WTC11 (cell line): ENCODE measurements at regions not wholly inside any gene's neighbourhood (a gene's known extent, or its start where the extent isn't known, plus 50 kb on each side); places are given as distances from the start of the nearest gene placed in this dataset.

Experiments
- KAT7 ChIP-seq: sonication (generic); formaldehyde crosslinking; IDR thresholded peaks from 2 replicates; pipeline ENCODE4 v1.8.1; 2023; ENCODE audit warnings: missing genetic modification reagents, mild to moderate bottlenecking, borderline replicate concordance
- NFE2L1 ChIP-seq: sonication (generic); formaldehyde crosslinking; IDR thresholded peaks from 2 replicates; pipeline ENCODE4 v1.8.1; 2023; ENCODE audit warnings: missing genetic modification reagents
- SMAD4 ChIP-seq: sonication (generic); formaldehyde crosslinking; IDR thresholded peaks from 2 replicates; pipeline ENCODE4 v1.8.0; 2022; ENCODE audit warnings: mild to moderate bottlenecking, missing genetic modification reagents
- TCF7 ChIP-seq: sonication (generic); formaldehyde crosslinking; IDR thresholded peaks from 2 replicates; pipeline ENCODE4 v1.8.0; 2022; ENCODE audit warnings: mild to moderate bottlenecking, low read depth, missing genetic modification reagents, moderate library complexity
- ZNF121 ChIP-seq: sonication (generic); formaldehyde crosslinking; IDR thresholded peaks from 2 replicates; pipeline ENCODE4 v1.8.0; 2023; ENCODE audit warnings: missing genetic modification reagents
- ZNF317 ChIP-seq: sonication (generic); formaldehyde crosslinking; IDR thresholded peaks from 2 replicates; pipeline ENCODE4 v1.8.1; 2023; ENCODE audit warnings: low read depth, mild to moderate bottlenecking, moderate library complexity, missing genetic modification reagents, borderline replicate concordance
- ZNF423 ChIP-seq: fragments of 250-450 bp; sonication (Bioruptor Pico); IDR thresholded peaks from 2 replicates; pipeline ENCODE4 v2.1.2; 2022; ENCODE audit warnings: mild to moderate bottlenecking, moderate library complexity
- TF ChIP-seq, protein P1 (sequence below): sonication (generic); formaldehyde crosslinking; IDR thresholded peaks from 2 replicates; pipeline ENCODE4 v1.8.1; 2022; ENCODE audit warnings: missing genetic modification reagents, borderline replicate concordance
- TF ChIP-seq, protein P2 (sequence below): sonication (generic); formaldehyde crosslinking; IDR thresholded peaks from 2 replicates; pipeline ENCODE4 v1.8.0; 2022; ENCODE audit warnings: mild to moderate bottlenecking, missing genetic modification reagents
- TF ChIP-seq, protein P3 (sequence below): fragments of 200-600 bp; IDR thresholded peaks from 2 replicates; pipeline ENCODE4 v1.8.0; 2022; ENCODE audit warnings: antibody characterized with exemption
- TF ChIP-seq, protein P4 (sequence below): sonication (generic); formaldehyde crosslinking; IDR thresholded peaks from 2 replicates; pipeline ENCODE4 v1.8.0; 2022; ENCODE audit warnings: mild to moderate bottlenecking, missing genetic modification reagents

DNA sequence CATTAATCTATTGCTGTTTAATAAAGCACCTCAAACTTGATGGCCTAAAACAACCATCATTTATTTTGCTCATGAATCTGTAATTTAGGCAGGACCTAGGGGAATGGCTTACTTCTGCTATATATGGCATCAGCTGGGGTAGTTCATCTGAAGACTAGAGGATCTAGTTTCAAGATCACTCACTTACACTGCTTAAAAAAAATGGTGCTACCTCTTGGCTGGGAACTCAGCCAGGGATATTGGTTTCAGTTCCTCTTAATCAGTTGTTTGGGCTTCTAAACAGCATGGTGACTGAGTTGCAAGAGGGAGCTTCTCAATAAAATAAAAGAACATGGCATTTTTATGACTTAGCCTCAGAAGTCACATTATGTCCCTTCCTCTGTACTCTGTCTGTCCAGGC, 142.0 kb downstream of the FAM114A2 start:
- TF ChIP-seq, protein P1, sequence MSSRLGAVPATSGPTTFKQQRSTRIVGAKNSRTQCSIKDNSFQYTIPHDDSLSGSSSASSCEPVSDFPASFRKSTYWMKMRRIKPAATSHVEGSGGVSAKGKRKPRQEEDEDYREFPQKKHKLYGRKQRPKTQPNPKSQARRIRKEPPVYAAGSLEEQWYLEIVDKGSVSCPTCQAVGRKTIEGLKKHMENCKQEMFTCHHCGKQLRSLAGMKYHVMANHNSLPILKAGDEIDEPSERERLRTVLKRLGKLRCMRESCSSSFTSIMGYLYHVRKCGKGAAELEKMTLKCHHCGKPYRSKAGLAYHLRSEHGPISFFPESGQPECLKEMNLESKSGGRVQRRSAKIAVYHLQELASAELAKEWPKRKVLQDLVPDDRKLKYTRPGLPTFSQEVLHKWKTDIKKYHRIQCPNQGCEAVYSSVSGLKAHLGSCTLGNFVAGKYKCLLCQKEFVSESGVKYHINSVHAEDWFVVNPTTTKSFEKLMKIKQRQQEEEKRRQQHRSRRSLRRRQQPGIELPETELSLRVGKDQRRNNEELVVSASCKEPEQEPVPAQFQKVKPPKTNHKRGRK (CRISPR knock-in tag), result no peak
- TF ChIP-seq, protein P2, sequence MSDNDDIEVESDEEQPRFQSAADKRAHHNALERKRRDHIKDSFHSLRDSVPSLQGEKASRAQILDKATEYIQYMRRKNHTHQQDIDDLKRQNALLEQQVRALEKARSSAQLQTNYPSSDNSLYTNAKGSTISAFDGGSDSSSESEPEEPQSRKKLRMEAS (CRISPR knock-in tag), result no peak
- TF ChIP-seq, protein P3, sequence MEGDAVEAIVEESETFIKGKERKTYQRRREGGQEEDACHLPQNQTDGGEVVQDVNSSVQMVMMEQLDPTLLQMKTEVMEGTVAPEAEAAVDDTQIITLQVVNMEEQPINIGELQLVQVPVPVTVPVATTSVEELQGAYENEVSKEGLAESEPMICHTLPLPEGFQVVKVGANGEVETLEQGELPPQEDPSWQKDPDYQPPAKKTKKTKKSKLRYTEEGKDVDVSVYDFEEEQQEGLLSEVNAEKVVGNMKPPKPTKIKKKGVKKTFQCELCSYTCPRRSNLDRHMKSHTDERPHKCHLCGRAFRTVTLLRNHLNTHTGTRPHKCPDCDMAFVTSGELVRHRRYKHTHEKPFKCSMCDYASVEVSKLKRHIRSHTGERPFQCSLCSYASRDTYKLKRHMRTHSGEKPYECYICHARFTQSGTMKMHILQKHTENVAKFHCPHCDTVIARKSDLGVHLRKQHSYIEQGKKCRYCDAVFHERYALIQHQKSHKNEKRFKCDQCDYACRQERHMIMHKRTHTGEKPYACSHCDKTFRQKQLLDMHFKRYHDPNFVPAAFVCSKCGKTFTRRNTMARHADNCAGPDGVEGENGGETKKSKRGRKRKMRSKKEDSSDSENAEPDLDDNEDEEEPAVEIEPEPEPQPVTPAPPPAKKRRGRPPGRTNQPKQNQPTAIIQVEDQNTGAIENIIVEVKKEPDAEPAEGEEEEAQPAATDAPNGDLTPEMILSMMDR, result no peak
- TF ChIP-seq, protein P4, sequence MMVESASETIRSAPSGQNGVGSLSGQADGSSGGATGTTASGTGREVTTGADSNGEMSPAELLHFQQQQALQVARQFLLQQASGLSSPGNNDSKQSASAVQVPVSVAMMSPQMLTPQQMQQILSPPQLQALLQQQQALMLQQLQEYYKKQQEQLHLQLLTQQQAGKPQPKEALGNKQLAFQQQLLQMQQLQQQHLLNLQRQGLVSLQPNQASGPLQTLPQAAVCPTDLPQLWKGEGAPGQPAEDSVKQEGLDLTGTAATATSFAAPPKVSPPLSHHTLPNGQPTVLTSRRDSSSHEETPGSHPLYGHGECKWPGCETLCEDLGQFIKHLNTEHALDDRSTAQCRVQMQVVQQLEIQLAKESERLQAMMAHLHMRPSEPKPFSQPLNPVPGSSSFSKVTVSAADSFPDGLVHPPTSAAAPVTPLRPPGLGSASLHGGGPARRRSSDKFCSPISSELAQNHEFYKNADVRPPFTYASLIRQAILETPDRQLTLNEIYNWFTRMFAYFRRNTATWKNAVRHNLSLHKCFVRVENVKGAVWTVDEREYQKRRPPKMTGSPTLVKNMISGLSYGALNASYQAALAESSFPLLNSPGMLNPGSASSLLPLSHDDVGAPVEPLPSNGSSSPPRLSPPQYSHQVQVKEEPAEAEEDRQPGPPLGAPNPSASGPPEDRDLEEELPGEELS (CRISPR knock-in tag), result no peak
- no peak for TF ChIP-seq ZNF423 (CRISPR knock-in tag)
- no peak for TF ChIP-seq TCF7 (CRISPR knock-in tag)
- no peak for TF ChIP-seq ZNF317
- TF ChIP-seq KAT7 (CRISPR knock-in tag), result no peak
- TF ChIP-seq SMAD4 (CRISPR knock-in tag), result no peak
- no peak for TF ChIP-seq ZNF121 (CRISPR knock-in tag)
- no peak for TF ChIP-seq NFE2L1 (CRISPR knock-in tag)
